ENCODE measurements at regions not wholly inside any gene's neighbourhood (a gene's known extent, or its start where the extent isn't known, plus 50 kb on each side); places are given as distances from the start of the nearest gene placed in this dataset.
A peak's percentile ranks its signal among the peaks of the same experiment; 100 is the strongest.

DNA sequence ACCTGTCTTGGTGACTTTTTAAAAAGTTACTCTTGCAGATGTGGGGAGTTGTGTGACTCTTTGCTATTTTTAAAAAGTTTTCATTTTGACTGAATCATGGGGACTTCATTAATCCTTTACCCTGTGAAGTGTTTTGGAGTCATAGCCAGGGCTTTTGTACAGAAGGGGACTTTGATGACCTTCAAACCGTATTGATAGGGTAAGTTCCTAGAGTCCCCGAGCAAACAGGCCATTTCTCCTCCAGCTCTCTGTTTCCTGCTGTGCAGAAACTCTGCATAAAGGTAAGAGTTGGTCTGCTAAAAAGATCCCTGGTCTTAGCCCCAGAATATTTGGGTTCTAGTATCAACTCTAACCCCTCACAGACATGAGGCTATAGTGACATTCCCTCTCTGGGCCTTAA, 170.8 kb upstream of the BCL6 start:
- Histone ChIP-seq H3K27me3 (ENCODE audit: insufficient read depth, insufficient read length) (no peaks in the 10 kb centered on the region), H3K36me3 (ENCODE audit: insufficient read depth, insufficient read length, low read length) (no peaks in the 10 kb centered on the region), H3K4me3 (ENCODE audit: insufficient read length, low read depth) (no peak overlapping the region), H3K4me1 (ENCODE audit: insufficient read depth, insufficient read length) (no peaks in the 10 kb centered on the region), H3K9me3 (ENCODE audit: insufficient read depth, low read length) (no peaks in the 10 kb centered on the region), H3K9ac (ENCODE audit: insufficient read length, low read depth) (no peak overlapping the region)
- DNase-seq (ENCODE audit: low read depth, low spot score) = no peak
- TF ChIP-seq SUZ12 (IDR thresholded peaks at IDR 0.05; ENCODE audit: extremely low read depth, insufficient read depth, insufficient read length) = no peak
- no peak for TF ChIP-seq ZNF274 (IDR thresholded peaks at IDR 0.05; ENCODE audit: low read depth, low read length)
- TF ChIP-seq YY1 (IDR thresholded peaks at IDR 0.05; ENCODE audit: insufficient read depth, insufficient read length) = no peak

DNA sequence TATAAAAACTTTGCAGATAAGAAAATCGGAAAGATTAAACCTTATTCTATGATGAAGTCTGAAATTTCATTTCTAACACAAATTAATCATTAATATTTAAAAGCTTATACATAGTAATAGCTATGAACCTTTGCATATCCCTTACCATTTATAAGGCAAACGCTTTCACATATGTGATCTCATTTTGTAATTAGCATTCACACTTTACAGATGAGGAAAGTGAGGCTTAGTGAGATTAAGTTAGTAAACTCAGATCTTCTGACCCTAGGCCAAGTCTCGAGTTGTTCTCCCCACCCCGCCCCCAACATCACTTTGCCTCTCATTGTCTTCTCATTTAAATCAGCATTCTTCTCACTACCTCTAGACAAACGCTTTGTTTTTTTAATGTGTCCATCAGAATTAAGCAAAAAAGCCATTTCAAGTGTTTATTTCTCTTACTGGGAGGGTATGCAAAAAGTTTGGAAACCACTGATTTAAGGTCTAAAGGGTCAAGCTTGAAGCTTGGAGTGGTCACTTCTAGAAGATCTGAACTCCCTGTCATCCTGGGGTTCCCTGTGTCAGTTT, 172.9 kb upstream of the BCL6 start:
- TF ChIP-seq SUZ12 (IDR thresholded peaks at IDR 0.05; ENCODE audit: extremely low read depth, insufficient read depth, insufficient read length) = no peak
- no peak for TF ChIP-seq YY1 (IDR thresholded peaks at IDR 0.05; ENCODE audit: insufficient read depth, insufficient read length)
- no peak for TF ChIP-seq ZNF274 (IDR thresholded peaks at IDR 0.05; ENCODE audit: low read depth, low read length)
- Histone ChIP-seq H3K36me3 (ENCODE audit: insufficient read depth, insufficient read length, low read length) (no peaks in the 10 kb centered on the region), H3K4me3 (ENCODE audit: insufficient read length, low read depth) (no peak overlapping the region), H3K9me3 (ENCODE audit: insufficient read depth, low read length) (no peaks in the 10 kb centered on the region), H3K9ac (ENCODE audit: insufficient read length, low read depth) (no peak overlapping the region), H3K4me1 (ENCODE audit: insufficient read depth, insufficient read length) (no peaks in the 10 kb centered on the region), H3K27me3 (ENCODE audit: insufficient read depth, insufficient read length) (no peaks in the 10 kb centered on the region)
- DNase-seq (ENCODE audit: low read depth, low spot score) = peak; percentile 25

- Histone ChIP-seq H3K4me1 (ENCODE audit: insufficient read depth, insufficient read length) (no peaks in the 10 kb centered on the region), H3K9ac (ENCODE audit: insufficient read length, low read depth) (no peak overlapping the region)
Observed at GRCh38 chr3:187919048-187919447, 173.8 kb upstream of the BCL6 start.

DNA sequence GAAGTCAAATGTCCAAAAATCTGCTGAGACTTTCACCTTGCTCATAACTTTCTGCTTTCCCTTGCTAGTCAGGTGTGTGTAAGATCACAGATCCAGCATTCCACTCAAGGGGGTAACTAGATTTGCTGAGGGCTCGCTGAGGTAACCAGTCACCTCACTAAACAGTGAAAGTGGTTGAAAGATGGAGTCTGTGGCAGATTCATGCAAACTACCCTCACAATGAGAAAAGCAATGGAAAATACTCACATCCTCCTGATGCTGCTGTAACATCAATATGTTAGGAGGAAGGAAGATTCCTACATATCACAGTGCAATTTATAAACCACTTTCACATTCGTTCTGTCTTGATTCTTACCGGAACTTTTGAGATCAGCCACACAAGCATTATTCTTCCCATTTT, 174.3 kb upstream of the BCL6 start:
- TF ChIP-seq YY1 (IDR thresholded peaks at IDR 0.05; ENCODE audit: insufficient read depth, insufficient read length) (no peak), ZNF274 (IDR thresholded peaks at IDR 0.05; ENCODE audit: low read depth, low read length) (no peak), SUZ12 (IDR thresholded peaks at IDR 0.05; ENCODE audit: extremely low read depth, insufficient read depth, insufficient read length) (no peak)
- Histone ChIP-seq H3K9me3 (ENCODE audit: insufficient read depth, low read length) (no peaks in the 10 kb centered on the region), H3K27me3 (ENCODE audit: insufficient read depth, insufficient read length) (no peaks in the 10 kb centered on the region), H3K4me3 (ENCODE audit: insufficient read length, low read depth) (no peak overlapping the region), H3K36me3 (ENCODE audit: insufficient read depth, insufficient read length, low read length) (no peaks in the 10 kb centered on the region), H3K4me1 (ENCODE audit: insufficient read depth, insufficient read length) (no peaks in the 10 kb centered on the region), H3K9ac (ENCODE audit: insufficient read length, low read depth) (no peak overlapping the region)
- no peak for DNase-seq (ENCODE audit: low read depth, low spot score)

More at GRCh38 chr3:187919048-187919447, 173.8 kb upstream of the BCL6 start:
- no peak overlapping the region for H3K4me3 ChIP-seq (ENCODE audit: insufficient read length, low read depth)
- no peaks in the 10 kb centered on the region for H3K9me3 ChIP-seq (ENCODE audit: insufficient read depth, low read length)
- no peaks in the 10 kb centered on the region for H3K27me3 ChIP-seq (ENCODE audit: insufficient read depth, insufficient read length)
- H3K36me3 ChIP-seq (ENCODE audit: insufficient read depth, insufficient read length, low read length) = no peaks in the 10 kb centered on the region
- TF ChIP-seq YY1 (IDR thresholded peaks at IDR 0.05; ENCODE audit: insufficient read depth, insufficient read length) (no peak), SUZ12 (IDR thresholded peaks at IDR 0.05; ENCODE audit: extremely low read depth, insufficient read depth, insufficient read length) (no peak), ZNF274 (IDR thresholded peaks at IDR 0.05; ENCODE audit: low read depth, low read length) (no peak)
- no peak for DNase-seq (ENCODE audit: low read depth, low spot score)

- DNase-seq (ENCODE audit: low read depth, low spot score) = no peak
- Histone ChIP-seq H3K9ac (ENCODE audit: insufficient read length, low read depth) (no peak overlapping the region), H3K4me3 (ENCODE audit: insufficient read length, low read depth) (no peak overlapping the region), H3K4me1 (ENCODE audit: insufficient read depth, insufficient read length) (no peaks in the 10 kb centered on the region), H3K9me3 (ENCODE audit: insufficient read depth, low read length) (no peaks in the 10 kb centered on the region), H3K27me3 (ENCODE audit: insufficient read depth, insufficient read length) (no peaks in the 10 kb centered on the region), H3K36me3 (ENCODE audit: insufficient read depth, insufficient read length, low read length) (no peaks in the 10 kb centered on the region)
- no peak for TF ChIP-seq YY1 (IDR thresholded peaks at IDR 0.05; ENCODE audit: insufficient read depth, insufficient read length)
- TF ChIP-seq SUZ12 (IDR thresholded peaks at IDR 0.05; ENCODE audit: extremely low read depth, insufficient read depth, insufficient read length) = no peak
- TF ChIP-seq ZNF274 (IDR thresholded peaks at IDR 0.05; ENCODE audit: low read depth, low read length) = no peak
Observed at GRCh38 chr3:187920030-187920429, 174.8 kb upstream of the BCL6 start.

DNA sequence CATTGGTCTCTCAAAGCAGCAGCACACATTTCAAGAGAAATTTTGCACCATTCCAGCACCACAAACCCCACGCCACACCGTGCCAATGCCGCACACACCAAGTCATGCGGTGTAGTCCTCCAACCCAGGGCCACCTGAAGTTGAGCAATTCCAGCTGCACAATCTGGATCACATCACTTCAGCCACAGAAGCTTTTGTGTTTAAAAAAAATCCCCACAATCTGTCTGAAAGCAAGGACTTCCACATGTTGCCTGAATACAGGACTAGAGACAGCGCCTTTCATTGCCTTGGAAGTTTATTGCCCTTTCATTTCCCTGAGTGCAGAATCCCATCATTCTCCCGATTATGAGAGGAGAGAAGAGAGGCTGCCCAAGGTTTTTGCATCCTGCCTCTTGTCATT, 175.6 kb upstream of the BCL6 start:
- Histone ChIP-seq H3K9me3 (ENCODE audit: insufficient read depth, low read length) (no peaks in the 10 kb centered on the region), H3K4me1 (ENCODE audit: insufficient read depth, insufficient read length) (no peaks in the 10 kb centered on the region), H3K4me3 (ENCODE audit: insufficient read length, low read depth) (no peak overlapping the region), H3K27me3 (ENCODE audit: insufficient read depth, insufficient read length) (no peaks in the 10 kb centered on the region), H3K36me3 (ENCODE audit: insufficient read depth, insufficient read length, low read length) (no peaks in the 10 kb centered on the region), H3K9ac (ENCODE audit: insufficient read length, low read depth) (no peak overlapping the region)
- TF ChIP-seq SUZ12 (IDR thresholded peaks at IDR 0.05; ENCODE audit: extremely low read depth, insufficient read depth, insufficient read length) = no peak
- no peak for TF ChIP-seq YY1 (IDR thresholded peaks at IDR 0.05; ENCODE audit: insufficient read depth, insufficient read length)
- no peak for TF ChIP-seq ZNF274 (IDR thresholded peaks at IDR 0.05; ENCODE audit: low read depth, low read length)
- DNase-seq (ENCODE audit: low read depth, low spot score) = no peak

DNA sequence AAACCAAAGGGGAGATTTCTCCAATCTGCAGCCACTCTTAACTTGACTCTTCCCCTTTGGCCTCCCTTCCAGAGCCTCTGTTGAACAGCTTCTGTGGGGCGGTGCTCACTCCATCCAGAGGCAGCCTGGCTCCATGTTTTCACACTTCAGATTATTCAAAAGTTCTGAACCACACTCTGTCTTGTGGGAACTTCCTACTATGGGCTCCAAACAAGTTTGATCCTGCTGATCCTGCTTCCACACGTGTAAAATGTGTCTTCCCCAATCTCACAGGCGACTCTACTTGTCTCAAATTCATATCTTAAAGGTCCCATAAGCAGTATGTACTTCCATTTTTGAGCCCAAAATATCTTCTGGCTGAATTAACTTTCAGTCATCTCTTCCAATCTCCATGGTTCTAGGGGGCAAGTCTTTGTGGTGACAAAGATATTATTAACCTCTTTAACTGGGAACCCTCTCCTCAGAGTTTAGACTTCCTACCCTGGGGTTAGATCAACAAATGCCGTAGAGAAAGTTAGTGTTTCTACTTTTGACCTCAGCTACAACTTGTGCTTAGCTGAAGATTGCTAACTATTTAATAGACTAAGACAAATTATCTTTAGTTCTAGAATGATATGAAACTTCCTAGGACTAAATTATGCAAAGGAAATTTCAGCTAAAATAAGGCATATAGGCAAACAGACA, 176.3 kb upstream of the BCL6 start:
- H3K36me3 ChIP-seq (ENCODE audit: insufficient read depth, insufficient read length, low read length) = no peaks in the 10 kb centered on the region
- no peaks in the 10 kb centered on the region for H3K4me1 ChIP-seq (ENCODE audit: insufficient read depth, insufficient read length)
- H3K4me3 ChIP-seq (ENCODE audit: insufficient read length, low read depth) = no peak overlapping the region
- DNase-seq (ENCODE audit: low read depth, low spot score) = no peak
- no peaks in the 10 kb centered on the region for H3K9me3 ChIP-seq (ENCODE audit: insufficient read depth, low read length)
- no peak overlapping the region for H3K9ac ChIP-seq (ENCODE audit: insufficient read length, low read depth)
- H3K27me3 ChIP-seq (ENCODE audit: insufficient read depth, insufficient read length) = no peaks in the 10 kb centered on the region
- TF ChIP-seq SUZ12 (IDR thresholded peaks at IDR 0.05; ENCODE audit: extremely low read depth, insufficient read depth, insufficient read length) = no peak
- no peak for TF ChIP-seq ZNF274 (IDR thresholded peaks at IDR 0.05; ENCODE audit: low read depth, low read length)
